HG03039 (cell line): ENCODE measurements at regions not wholly inside any gene's neighbourhood (a gene's known extent, or its start where the extent isn't known, plus 50 kb on each side); places are given as distances from the start of the nearest gene placed in this dataset.

Source experiments
- ATAC-seq: cut with Tn5 transposase; IDR thresholded peaks from one replicate; pipeline ENCODE4 v1.9.1; 2021; ENCODE audit warnings: mild to moderate bottlenecking, moderate library complexity; ENCODE audit not compliant: unreplicated experiment

DNA sequence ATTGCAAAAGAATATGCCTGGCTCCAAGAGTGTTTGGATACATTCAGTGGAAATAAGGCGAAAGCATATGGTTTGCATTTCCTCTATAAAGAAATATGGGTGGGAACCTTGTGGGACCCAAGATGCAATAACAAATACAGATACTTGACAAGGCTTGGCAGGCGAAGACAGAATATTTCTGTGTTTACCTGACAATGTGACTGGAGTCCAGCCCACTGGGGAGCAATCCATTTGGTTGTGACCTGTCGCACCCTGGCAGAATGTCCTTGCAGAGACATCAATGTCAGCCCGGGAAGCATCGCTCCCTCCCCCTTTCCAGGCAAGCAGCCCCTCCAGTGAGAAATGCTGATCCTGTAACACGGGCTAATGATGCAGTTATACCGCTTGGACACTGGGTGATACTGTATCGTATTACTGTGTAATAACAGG, 296.6 kb downstream of the MAF start:
- no peak for ATAC-seq

- no peak for ATAC-seq
Measured at GRCh38 chr16:79303206-79303605, 297.3 kb downstream of the MAF start.

GRCh38 chr16:79302731-79303130, 297.8 kb downstream of the MAF start:
- no peak for ATAC-seq

DNA sequence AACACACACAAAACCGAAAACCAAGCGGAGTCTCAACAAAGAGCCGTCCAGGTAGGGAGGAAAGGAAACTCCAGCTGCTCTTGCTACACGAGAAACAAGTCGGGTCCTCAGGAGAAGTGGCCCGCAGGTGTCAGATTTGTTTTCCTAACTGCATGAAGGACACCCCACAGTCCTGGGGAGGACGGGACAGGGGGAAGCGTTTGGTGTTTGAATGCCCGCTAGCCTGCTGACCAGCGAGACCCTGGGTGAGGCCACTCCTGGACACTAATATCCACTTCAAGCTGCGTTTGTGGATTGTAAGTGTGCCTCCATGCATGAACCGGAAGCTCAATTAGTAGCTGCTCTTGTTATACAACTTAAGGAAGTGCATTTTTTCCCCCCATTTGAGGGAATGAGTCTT, 299.5 kb downstream of the MAF start:
- ATAC-seq, result no peak

- ATAC-seq, result no peak
Measured at GRCh38 chr16:79298894-79299799, 301.4 kb downstream of the MAF start.

GRCh38 chr16:79298476-79298875, 302.1 kb downstream of the MAF start:
- no peak for ATAC-seq

GRCh38 chr16:79297805-79298204, 302.7 kb downstream of the MAF start:
- ATAC-seq, result no peak

DNA sequence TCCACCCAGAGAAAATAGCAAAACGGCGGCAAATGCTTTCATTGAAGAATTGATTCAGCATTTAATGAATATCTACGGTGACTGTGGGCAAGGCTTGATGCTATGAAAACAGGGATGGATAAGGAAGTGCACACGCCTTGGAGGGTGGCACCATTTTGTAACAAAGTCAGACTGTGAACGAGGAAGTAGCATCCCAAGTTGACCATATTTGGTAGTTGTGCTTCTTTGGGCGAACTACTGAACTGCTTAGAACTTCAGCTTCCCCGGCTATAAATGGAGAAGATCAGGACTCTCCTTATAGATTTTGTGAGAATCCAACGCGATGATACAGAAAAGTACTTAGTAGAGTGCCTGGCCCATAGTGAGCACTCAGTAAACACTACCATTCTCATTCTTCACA, 303.2 kb downstream of the MAF start:
- no peak for ATAC-seq

DNA sequence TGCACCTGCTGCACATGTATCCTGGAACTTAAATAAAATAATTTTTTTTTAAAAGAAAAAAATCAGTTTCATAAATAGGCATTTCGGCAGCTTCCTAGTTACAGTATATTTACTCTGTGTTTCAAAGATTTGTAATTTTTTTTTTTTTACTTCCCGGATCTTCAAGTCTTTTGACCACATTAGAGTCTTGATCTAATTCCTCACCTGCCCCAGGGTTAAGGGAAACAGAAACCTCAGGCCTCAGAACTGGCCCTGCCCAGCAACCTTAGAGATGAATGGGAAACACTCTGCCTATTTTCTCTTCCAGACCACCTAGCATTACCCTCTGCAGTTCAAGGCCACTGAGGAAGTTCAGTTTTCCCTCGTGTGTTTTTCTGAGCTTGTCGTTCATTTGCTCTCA, 304.0 kb downstream of the MAF start:
- ATAC-seq, result no peak

DNA sequence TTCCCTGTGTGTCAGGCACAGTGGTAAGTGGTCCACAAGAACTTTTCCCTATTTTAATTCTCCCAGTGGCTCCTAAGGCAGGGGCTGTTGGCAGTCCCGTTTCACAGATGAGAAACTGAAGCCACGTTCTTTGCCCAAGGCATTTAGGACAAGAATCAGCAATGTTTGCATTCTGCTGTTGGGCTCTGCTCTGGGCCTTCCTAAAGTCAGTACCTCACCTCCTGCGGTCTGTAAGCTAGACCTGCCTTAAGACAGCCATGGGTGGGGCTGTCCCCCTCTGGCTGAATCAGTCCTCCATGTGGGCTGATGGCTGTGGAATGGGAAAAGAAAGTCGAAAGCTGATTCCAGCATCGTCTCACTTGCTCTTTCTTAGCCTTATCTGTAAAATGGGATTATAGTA, 304.8 kb downstream of the MAF start:
- ATAC-seq, result no peak

DNA sequence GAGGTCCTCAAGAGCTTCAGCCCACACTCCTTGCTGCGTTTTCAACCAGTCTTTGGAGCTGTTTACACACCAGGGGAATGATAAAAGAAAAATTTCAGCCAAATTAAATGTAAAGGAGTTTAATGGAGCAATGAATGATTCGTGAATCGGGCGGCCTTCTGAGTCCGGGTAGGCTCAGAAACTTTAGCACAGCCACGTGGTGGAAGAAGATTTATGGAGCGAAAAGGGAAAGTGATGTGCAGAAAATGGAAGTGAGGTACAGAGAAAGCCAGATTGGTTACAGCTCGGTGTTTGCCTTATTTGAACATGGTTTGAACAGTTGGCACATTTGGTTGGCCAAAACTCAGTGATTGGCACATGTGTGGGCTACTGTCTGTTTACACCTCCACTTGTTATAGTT, 305.4 kb downstream of the MAF start:
- no peak for ATAC-seq

- ATAC-seq, result no peak
Measured at GRCh38 chr16:79294568-79294967, 306.0 kb downstream of the MAF start.

DNA sequence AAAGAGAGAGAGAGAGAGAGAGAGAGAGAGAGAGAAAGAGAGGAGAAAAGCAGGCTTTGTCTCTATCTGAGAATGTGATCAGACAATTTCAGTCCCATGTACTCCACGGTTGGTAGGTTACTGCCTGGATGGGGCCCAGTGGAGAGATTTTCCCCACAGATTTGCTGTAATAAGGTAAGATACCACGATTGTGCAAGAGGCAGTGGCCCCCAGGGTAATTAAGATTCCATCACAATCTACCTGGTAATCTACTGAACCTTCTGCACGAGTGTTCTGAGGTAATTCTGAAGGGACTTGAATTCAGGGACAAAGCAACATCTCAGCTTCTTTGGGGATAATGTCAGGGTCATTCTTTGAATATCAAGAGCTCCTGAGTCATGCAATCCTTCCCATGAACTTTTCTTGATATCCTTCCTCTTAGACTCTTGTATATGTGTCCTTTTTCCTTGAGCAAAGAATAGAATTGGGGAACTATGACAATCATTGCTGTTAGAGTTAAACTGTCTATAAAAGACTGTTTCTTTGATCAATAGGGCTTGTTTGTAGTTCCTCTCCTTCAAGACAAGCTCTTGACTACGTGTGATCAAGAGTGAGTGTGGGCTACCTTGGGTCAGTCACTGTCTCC, 306.6 kb downstream of the MAF start:
- ATAC-seq, result no peak

DNA sequence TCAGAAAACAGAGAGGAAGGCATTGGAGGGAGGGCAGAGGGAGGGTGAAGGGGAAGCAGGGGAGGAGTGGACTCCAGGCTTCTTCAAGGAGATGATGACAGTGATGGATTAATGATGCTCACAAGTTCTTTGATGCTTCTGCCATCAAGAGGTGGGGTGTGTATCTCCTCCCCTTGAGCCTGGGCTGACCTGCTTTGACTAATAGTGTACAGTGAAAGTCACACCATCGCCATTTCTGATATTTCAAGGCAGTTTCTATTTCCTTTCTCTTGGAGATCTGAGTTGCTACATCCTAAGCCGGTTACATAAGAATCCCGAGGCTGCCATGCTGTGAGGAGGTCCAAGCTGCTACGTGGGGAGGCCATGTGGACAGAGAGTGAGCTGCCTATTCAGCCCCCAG, 312.5 kb downstream of the MAF start:
- no peak for ATAC-seq

DNA sequence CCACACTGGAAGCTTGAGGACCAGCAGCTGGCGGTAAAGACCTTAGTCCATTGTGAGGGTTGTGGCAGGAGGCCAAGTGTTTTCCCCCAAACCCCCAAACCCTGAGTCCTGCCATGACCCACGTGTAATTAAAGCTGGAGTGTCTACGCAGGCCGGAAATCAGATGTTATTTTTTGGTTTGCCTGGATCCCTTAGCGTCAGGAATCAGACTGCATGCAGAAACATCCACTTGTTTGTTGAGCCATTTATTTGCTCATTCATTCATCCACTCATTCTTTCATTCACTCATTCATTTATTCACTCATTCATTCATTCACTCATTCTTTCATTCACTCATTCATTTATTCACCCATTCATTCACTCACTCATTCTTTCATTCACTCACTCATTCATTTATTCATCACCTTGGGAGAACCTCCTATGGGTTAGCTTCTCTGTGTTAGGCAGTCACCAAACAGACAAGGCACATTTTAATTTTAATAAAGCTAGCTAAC, 313.1 kb downstream of the MAF start:
- no peak for ATAC-seq

DNA sequence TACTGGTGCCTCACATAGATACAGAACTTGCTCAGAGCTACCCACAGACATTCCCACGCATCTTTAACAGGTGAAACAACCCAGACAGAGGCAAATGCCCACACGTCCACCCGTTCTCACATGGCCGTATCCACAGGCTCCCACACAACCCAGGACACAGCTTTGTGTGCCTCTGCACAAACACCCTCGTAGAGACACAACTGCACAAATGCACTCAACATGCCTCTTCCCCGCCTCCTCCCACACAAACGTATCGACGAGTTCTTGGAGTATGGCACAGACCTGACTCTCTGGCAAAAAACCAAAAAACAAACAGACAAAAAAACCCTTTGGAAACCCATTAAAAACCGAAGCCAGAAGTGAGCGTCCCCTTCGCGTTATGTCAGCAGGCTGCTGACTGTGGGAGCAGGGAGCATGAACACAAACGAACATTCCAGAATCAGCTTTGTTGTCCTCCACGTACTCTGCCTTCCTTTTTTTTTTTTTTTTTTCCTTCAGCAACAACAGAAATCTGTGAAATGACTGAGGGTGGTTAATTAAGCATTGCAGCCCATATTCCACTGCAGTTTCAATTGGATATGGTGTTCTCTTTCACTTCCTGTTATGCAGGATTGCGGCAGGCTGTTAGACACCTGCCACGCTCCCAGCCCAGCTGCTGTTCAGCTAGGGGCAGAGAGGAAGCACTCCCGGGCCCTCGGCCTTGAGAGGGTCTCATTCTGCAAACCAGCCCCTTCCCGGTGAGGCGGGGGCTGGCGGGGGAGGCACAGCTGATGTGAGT, 313.7 kb downstream of the MAF start:
- ATAC-seq, result peak; percentile 94

GRCh38 chr16:79284766-79285165, 315.8 kb downstream of the MAF start:
- ATAC-seq, result no peak

DNA sequence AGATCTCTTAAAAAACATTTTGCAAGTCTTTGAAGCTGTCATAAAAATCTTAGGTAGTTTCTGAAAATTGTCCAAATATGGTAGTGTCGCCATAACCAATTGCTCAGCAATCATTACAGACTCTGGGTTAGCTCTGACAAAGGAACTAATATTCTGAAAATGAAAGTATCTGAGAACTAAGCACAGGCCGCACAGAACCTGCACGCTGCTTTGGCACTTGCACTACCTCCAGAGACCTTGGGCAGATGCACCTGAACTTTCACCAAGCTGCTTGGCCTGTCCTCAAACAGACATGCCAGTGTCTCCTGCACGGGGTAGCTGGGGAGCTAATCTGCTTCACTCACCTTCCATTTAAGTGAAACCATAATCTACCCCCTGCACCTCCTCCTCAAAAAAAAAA, 317.0 kb downstream of the MAF start:
- ATAC-seq, result no peak

DNA sequence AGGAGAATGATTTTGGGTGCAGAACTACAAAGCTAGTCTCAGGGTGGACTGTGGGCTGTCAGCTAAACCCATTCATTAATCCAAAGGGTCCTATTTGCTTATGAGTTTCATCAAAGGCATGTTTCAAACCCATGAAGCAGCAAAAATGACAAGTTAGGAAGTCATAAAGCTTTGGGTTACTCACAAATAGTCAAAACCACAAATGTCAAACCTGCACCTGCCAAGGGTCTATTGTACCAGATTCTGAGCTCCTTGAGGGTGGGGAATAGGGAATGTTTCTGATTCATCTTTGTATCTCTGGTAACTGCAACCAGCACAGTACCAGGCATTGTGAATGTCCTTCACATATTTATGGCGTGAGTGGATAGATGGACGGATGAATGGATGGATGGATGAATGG, 317.7 kb downstream of the MAF start:
- no peak for ATAC-seq

DNA sequence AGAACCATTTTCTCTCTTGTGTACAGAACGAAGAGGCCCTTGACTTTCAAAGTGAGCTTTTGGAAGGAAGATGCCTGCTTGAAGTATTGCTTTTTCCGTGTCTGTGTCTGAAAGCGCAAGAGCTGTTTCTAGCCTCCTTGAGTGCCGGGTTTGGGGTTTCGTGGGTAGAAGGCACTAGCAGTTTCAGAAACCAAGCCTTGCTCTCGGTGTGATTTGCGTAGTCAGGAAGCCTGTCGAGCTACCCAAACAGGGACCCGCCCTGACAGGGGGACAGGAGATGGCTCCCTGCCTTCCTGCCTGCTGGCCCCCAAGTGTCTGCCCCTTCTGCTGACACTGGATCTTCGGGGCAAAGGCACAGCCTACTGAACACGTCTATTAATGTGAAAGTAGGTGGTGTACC, 322.0 kb downstream of the MAF start:
- peak; percentile 87 for ATAC-seq

GRCh38 chr16:79276501-79276900, 324.0 kb downstream of the MAF start:
- no peak for ATAC-seq

GRCh38 chr16:79274264-79274663, 326.3 kb downstream of the MAF start:
- no peak for ATAC-seq
